ENCODE measurements at regions not wholly inside any gene's neighbourhood (a gene's known extent, or its start where the extent isn't known, plus 50 kb on each side); places are given as distances from the start of the nearest gene placed in this dataset.
"Not testable (repeated sequence)": the region's sequence is repeated elsewhere in the genome, so short reads cannot be mapped to it uniquely, and the experiment has no call there.

DNA sequence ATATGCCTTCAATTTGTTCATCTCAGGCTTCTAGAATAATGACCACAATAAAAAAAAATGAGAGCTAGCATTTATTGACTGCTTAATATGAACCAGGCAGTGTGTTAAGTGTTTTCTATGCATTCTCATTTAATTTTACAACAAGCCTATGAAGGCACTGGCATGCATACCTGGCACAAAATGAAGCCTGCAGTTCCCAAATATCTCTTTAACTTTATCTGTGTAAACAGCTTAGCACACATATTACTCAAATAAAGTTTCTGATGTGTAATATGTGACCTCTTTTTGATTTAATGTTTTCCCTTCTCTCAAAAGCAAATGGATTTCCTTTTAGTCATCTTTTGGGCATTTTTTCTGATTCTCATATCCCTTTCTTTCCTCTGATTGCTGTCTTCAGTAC, 671.8 kb downstream of the PCDH7 start:
- DNase-seq: no peak

DNA sequence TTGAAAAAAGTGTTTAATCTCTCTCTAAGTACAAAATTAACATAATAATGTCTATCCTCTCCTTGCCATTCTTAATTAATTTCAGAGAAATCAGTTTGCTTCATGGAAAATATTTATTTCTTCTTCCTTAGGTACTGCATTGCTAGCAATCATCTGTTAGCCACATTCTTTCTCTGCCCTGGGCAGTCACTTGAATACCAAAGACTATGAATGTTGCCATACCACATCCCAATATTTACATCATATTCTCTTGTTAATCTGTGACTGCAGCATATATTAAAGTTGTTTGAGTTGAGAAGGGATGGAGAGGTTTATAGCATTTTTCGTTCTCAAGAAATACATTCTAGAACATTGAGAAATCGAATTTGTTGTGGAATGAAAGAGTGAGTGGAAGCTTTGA, 672.8 kb downstream of the PCDH7 start:
- DNase-seq: no peak

DNA sequence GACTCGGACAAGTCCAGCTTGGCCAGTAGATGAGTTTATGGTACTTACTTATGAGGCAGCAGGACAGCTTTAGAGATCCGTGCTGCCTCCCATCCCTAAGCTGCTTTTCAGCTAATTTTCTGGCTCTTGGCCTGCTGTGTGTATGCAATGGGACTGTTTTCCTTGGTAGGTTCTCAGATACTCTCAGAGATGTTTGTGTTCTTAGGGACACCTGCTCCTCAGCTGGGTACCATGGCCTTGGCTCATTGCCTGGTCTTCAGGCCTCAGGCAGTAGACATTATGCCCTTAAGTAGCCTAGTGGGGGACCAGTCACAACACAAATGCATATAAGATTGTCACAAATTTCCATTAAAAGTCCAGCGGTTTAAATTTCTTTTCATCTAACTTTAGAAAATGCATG, 688.0 kb downstream of the PCDH7 start:
- peak; percentile 18 for DNase-seq

DNA sequence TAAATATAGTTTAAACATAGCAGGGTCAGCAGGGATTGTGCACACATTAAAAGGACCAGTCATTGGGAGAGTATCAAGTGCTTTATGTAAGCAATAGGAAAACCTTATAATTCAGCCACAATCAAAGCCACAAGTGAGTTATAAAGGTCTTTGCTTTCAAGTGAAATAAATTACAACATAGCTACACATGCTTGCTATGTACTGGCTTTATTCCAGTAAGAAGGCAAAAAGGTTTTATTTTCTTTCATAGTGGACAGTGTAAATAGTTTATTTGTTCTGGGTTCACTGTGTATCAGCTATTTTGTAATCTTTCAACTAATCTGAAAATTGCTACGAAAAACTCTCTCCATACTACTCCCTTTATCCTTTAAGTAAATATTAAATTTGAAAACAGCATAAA, 691.4 kb downstream of the PCDH7 start:
- DNase-seq: peak; percentile 31

DNA sequence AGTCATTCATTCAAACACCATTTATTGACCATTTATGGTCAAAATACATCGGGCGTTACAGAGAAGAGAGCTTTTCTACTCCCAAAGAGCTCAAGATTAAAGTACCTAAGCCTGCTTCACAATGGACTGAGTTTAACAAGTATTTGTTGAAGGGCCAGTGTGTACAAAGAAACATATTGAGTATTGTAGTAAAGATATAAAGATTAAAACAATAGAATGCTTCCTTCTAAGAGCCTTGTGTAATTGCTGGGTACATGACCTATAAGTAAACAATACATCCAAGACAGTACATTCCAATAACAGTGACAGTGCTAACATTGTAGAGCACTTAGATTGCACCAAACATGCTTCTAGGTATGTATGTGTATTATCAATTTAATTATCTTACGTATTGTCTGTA, 695.5 kb downstream of the PCDH7 start:
- DNase-seq: no peak

DNA sequence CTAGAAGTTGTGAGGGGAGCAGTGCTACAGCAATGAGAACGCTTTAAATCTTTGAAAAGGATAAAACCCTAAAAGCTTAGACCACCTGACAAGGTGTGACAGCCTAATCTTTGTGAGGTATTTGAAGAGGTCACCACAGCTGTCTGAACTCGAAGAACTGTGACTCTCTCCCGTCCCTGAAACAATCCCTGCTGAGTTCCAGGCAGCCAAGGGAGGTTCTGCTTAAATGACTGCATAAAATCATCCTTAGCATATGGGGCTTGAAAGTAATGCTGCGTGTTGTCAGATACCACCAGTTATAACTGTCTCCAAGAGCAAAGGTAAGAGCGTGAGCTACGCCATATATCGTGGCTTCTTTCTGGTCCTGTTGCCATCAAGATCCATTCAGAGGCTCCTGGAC, 696.3 kb downstream of the PCDH7 start:
- no peak for DNase-seq

DNA sequence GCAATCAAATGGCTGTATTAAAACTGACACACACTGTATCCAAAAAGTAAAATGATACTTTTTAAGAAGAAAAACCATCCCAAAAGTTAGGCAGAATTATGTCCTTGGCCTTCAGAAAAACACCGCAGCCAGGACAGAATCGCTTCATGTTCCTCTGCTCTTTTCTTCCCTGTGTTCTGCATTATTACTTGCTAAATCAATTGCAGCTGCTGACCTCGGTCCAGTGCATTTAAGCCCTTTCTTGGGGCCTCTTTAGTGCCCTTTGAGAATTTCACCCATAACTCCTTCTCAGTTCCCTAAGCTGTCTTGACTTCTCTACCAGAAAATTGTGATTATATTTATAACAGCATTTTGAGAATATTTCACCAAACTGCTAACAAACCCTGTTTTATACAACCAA, 696.9 kb downstream of the PCDH7 start:
- no peak for DNase-seq

DNA sequence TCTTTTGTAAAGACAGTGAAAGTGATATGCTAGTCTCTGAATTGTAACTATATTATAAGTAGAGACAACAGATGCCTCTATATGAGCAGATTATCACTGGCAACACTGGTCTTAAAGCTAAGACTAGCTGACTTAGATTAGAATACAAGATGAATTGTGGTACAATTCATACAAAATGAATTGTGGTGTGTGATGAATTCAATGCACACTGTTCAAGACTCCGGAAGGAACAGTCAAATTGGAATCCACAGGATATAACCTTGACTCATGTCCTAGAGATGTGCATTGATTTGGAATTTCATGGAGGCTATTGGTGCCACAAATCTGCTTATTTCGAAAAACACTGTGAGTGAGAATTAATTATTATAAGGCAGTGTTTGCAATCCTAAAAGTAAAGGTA, 701.8 kb downstream of the PCDH7 start:
- DNase-seq: no peak

DNA sequence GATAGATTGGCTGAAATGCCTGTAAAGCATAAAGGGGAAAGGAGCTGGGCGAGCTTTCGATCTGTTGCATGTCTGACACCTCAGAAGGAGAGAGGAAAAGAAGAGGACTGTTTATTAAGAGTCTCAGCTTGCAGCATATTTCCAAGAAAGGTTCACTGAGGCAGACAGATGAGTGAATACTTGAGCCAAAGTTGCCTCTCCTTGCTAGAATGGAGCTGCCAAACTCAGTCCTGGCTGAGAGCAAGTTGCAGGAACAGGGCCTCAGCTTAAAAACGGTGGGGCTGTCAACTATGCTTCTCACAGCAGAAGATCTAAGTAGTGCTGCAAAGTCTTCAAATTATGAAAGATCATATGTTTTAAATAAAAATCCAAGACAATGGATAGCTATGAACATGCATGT, 707.5 kb downstream of the PCDH7 start:
- DNase-seq: no peak

DNA sequence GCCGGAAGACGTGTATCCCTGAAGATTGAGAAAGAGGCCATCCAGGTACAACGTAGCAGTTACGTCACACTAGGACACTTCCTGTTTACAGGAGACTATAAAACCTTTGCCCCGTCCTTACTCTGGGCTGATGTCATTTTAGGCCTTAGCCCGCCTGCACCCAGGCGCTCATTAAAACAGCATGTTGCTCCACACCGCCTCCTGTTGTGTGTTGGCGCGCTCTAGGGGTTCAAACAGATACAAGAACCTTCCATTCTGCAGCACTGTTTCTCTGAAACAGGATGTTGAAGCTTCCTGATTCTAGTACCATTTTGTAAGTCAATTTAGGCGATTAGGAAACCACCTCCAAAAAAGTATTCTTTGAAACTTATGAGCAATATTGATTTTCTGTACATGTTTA, 722.1 kb downstream of the PCDH7 start:
- no peak for DNase-seq

DNA sequence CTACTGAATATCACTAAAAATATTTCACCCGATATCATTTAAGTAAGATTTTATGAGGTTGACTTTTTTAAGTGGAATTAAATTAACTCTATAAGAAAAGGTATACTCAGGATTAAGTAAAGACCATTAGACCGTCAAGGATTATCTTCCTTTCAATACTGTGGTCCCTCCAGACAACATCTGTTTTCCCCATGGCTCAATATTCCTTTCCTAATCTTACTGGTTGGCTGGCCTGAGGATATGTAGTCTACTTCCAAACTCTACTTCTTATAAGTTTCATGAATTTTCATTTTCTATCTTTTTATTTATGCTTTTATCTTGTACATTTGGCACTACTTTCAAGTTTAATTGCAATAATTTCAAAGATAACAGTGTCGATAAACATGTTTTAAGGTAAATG, 725.4 kb downstream of the PCDH7 start:
- no peak for DNase-seq

DNA sequence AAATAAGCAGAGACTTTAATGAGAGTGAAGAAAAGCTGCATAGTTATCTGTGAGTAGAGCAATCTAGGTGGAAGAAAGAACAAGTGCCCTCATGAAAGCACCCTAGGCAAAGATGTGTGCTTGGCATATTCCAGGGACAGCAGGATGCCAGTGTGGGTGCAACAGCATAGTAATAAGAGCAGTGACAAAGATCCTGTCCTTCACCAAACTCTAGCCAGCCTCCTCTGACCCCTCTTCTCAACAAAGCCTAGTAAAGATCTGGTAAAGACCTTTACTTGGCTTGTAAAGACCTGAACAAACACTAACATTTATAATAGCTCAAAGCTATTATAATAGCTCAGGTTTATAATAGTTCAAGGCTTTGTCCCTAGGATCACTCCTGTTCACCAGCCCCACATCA, 735.4 kb downstream of the PCDH7 start:
- DNase-seq: no peak

DNA sequence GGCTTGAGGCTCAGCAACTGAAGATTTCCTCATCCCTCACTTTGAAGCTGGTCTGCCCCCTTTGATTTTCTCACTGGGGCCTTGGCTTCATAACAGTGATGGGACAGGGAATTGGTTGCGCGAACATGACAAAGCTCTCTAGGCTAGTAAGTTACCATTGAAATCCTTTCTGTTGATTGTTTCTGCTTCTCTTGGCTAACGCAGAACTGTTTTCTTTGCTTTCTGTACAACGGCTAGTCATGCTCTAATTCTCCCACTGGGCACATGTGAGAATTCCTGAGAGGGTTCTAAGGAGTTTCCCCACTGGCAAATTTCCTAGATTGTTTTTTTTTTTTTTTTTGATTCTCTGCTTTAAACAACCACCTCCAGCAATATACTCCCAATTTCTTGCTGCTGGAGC, 738.6 kb downstream of the PCDH7 start:
- DNase-seq: peak; percentile 37

DNA sequence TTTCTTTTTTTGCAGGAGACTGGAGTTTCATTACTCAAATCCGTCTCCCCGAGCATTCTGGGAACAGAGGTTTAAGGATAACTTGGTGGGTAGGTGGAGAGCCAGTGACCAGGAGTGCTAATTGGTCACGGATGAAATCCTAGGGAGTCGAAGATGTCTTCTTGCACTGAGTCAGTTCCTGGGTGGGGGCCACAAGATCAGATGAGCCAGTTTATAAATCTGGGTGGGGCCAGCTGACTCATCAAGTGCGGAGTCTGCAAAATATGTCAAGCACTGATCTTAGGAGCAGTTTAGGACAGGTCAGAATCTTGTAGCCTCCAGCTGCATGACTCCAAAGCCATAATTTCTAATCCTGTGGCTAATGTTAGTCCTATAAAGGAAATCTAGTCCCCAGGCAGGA, 741.3 kb downstream of the PCDH7 start:
- peak; percentile 16 for DNase-seq

DNA sequence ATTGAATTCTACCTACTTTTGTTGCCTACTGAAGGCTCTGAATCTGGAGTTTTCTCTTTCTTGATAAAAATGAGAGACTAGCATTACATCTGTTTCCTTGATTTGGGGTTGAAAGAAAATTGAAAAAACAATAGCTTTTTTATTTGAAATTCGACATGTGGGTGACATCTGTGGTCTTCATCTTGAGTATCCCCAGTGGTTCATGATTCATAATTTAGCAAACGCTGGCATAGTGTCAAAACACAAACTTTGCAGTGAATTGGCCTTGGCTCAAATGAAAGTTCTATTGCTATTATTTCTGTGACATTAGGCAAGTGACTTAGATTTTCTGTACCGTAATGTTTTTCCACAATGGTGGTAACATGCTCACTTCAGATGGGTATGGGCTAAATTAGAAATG, 747.6 kb downstream of the PCDH7 start:
- DNase-seq: peak; percentile 54

DNA sequence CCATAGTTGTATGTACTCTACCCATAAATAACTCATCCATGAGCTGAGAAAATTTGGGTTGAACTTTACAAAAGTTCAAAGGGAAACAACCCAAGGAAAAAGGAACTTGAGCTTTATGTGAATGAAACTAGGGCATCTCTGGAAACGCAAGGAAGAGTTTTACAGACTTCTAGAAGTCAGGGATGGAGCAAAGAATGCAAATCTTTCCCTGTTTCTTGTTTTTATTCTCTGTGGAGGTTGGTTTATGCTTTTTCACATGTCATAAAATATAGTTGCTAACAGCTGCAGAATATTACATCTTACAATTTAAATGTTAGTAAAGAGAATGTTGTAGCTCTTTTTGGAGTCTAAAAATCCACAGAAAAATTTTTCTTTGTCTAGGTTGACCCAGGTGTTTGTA, 754.1 kb downstream of the PCDH7 start:
- no peak for DNase-seq

DNA sequence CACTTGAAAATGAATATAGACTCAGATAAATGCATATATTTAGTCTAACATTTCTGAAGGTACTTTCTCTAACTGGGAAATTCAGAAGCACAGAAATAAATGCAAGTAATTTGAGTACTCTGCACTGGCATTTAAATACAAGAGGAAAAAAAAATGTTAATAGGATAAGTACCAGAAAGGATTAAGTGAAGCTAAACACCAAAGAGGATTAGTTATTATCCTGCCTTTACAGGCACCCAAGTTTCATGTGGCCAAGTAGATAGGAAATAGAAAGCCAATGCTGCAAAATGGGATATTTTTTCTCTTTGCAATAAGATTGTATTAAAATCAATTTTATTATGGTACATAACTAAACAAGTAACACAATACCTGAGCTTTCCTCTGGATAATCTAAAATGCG, 762.5 kb downstream of the PCDH7 start:
- DNase-seq: no peak

DNA sequence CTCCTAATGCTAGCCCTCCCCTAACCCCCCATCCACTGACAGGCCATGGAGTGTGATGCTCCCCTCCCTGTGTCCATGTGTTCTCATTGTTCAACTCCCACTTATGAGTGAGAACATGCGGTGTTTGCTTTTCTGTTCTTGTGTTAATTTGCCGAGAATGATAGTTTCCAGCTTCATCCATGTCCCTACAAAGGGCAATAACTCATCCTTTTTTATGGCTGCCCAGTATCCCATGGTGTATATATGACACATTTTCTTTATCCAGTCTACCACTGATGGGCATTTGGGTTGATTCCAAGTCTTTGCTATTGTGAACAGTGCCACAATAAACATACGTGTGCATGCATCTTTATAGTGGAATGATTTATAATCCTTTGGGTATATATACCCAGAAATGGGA, 779.0 kb downstream of the PCDH7 start:
- not testable (repeated sequence) for DNase-seq

DNA sequence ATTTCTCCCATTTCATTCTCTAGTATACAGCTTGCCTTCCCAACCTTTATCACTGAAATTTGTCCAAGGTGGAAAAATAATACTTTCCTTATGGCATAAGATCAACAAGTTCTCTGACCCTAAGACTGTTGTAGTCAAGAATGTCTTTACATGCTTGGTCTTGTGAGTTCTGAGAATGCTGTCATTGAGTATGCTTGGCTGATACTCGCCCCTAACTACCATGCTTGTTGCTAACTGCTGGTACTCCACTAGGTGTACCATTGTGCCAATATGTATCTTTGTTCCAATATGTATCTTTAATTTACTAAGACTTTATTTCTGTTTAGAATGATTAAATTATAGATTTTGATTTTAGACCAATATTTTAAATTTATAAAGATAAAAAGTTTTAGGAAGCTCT, 796.4 kb downstream of the PCDH7 start:
- DNase-seq: no peak

DNA sequence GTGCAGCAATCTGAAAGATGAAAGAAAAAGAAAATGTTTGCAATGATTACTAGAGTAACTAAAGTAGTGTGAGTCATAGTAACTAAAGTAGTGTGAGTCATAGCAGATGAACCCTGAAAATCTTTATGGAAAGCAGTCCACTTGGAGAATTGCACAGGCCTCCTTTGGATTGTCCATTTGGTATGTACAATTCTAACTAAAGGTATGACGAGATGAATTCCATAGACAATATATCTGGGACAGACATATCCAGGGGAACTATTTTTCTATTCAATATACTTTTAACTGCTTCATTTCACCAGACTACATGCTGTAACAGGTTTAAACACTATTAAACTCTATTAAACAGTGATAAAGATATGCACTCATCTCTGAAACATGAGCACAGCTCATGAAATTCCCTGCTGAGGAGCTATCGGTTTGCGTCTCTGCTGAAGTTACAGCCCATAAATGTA, 798.7 kb downstream of the PCDH7 start:
- DNase-seq: peak; percentile 74

DNA sequence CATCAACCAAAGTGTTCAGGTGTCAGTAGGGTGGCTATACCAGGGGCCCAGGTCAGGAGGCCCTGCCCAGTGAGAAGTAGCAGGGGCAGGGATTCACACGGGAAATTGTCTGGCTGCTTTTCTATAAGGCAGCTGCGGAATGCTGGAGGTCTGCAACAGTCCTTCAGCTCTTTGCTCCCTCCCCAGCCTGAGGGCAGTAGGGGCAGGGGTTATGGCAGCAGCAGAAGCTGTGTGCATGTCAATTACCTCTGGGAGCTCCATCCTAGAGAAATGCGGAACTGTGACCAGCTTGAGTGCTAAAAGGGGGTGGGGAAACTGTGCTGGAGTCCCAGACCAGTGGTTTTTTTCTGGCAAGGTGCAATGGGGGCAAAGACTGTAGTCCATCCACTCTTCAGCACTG, 810.4 kb downstream of the PCDH7 start:
- no peak for DNase-seq

DNA sequence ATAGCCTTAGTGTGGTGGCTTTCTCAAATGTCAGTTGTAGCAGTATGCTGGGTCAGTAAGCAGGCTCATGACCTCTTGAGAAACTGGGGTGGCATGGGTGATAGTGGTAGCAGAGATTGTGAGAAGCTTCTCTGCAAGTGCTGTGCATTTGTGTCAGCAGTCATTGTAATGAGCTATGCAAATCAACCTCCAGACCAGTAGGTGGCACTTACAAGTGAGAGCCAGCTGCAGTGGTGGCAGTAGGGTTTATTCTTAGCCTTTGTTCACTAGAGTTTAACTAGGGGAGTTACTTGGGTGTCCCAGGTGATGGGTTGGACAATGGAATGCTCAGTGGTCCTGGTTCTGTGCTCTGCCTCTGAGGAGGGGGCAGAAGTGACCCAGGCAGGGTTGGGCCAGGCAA, 818.7 kb downstream of the PCDH7 start:
- DNase-seq: no peak

DNA sequence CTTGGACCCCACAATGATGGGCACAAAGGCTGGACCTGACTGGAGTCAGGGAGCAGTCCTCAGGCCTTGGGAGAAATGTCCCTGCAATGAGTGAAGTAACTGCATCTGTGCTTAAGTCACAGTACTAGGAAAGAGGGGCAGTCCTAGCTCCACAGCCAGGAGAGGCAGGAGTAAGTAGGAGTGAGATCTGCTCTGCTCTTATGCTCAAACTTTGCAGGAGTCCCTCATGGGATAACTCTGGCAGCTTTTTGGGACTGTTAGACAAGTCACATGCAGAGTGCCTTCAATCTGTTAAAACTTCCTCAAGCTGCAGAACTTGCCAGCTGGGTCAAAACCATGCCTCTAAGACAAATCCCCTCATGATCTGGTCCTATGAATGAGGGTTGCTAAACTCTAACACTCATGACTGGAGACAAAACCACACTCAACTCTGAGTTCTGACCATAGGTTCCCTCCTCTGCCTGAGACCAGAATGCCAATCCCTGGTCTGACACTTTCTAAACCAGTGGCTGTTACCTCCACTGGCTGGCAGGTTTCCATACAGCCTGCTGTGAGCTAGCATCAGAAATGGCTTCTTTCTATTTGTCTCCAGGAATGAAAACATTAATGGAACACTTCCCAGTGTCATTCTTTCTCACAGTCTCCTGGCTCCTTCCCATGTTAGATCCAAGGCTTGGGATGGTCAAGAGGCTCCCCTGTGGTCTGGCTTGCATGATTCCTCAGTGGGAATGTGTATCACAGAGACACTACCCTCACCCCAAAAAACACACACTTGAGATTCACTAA, 819.3 kb downstream of the PCDH7 start:
- DNase-seq: peak; percentile 33

DNA sequence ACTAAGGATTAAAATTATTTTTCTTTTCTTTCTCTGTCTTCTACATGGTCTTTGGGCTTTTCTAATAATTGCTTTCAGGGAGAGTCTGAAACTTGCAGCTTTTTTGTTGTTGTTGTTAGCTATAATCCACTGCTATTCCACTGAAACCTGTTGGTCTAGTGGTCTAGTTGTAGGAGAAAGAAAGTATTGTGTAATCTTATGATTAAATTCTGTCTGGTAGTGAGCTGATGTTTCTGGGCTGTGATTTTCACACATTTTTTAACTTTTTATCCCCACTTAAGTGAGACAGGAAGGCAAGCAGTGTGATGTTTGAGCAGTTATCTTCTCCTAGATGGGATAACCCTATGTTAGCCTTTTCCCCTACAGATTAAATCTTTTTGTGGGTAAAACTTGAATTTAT, 825.2 kb downstream of the PCDH7 start:
- no peak for DNase-seq

DNA sequence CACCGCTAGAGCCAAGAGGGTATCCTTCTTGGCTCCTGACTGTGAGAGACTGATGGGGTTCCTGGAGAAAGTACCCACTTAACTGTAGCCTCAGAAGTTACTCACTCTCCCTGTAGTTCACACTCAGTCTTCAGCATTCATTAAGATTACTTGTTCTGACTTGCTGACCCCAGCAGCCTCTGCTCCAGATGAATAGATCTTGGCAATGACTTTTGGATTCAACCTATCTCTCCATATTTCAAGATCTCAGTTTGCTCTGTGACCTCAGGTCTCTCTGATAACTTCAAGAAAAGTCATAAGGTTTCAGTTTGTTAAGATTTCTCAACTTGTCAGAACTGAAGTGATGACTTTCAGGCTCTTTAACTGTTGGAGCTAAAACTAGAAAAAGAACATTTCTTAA, 825.6 kb downstream of the PCDH7 start:
- DNase-seq: no peak
